ENCODE measurements at regions not wholly inside any gene's neighbourhood (a gene's known extent, or its start where the extent isn't known, plus 50 kb on each side); places are given as distances from the start of the nearest gene placed in this dataset.

- H3K27ac Mint-ChIP-seq = no peak overlapping the region
- H3K27me3 Mint-ChIP-seq (ENCODE audit: low read depth in 3 of 3) = peaks cover 0 to 7% (median 0%) of the 10 kb centered on the region in 3 donors
- H3K9me3 Mint-ChIP-seq = peaks cover 0 to 3% (median 2%) of the 10 kb centered on the region in 6 donors
- DNase-seq = no peak
- no peaks in the 10 kb centered on the region for H3K4me1 Mint-ChIP-seq
- H3K36me3 Mint-ChIP-seq = no peaks in the 10 kb centered on the region
- H3K4me3 Mint-ChIP-seq = no peak overlapping the region
Observed at GRCh38 chr16:55242667-55243066, 81.3 kb upstream of the IRX6 start.

- Mint-ChIP-seq H3K4me3 (no peak overlapping the region), H3K9me3 (peaks cover 0 to 2% (median 0%) of the 10 kb centered on the region in 6 donors), H3K36me3 (no peaks in the 10 kb centered on the region), H3K4me1 (no peaks in the 10 kb centered on the region), H3K27ac (no peak overlapping the region), H3K27me3 (ENCODE audit: low read depth in 3 of 3) (peaks cover 2 to 5% (median 2%) of the 10 kb centered on the region in 3 donors)
- no peak for DNase-seq
Observed at GRCh38 chr16:55248058-55248457, 75.9 kb upstream of the IRX6 start.

- DNase-seq = no peak
- Mint-ChIP-seq H3K9me3 (peaks cover 0 to 2% (median 0%) of the 10 kb centered on the region in 6 donors), H3K4me1 (no peaks in the 10 kb centered on the region), H3K36me3 (no peaks in the 10 kb centered on the region), H3K27me3 (ENCODE audit: low read depth in 3 of 3) (peaks cover 2 to 5% (median 2%) of the 10 kb centered on the region in 3 donors), H3K4me3 (no peak overlapping the region), H3K27ac (no peak overlapping the region)
Observed at GRCh38 chr16:55248494-55248893, 75.5 kb upstream of the IRX6 start.

DNA sequence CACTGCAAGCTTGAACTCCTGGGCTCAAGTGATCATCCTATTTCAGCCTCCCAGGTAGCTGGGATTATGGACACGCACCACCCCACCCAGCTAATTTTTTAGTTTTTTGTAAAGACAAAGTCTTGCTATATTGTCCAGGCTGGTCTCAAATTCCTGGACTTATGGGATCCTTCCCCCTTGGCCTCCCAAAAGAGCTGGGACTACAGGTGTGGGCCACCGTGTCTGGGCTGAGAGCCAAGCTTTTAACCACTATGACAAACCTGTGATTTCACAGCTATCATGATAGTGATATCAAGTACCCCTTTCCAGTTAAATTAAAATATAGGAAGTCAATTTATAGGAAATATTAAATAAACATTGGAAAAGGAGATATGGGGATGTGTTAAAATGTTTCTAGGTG is 74.6 kb upstream of the IRX6 start:
- Mint-ChIP-seq H3K27me3 (ENCODE audit: low read depth in 3 of 3) (peaks cover 2 to 5% (median 2%) of the 10 kb centered on the region in 3 donors), H3K27ac (no peak overlapping the region), H3K4me3 (no peak overlapping the region), H3K36me3 (no peaks in the 10 kb centered on the region), H3K4me1 (no peaks in the 10 kb centered on the region), H3K9me3 (no peaks in the 10 kb centered on the region)
- no peak for DNase-seq

DNA sequence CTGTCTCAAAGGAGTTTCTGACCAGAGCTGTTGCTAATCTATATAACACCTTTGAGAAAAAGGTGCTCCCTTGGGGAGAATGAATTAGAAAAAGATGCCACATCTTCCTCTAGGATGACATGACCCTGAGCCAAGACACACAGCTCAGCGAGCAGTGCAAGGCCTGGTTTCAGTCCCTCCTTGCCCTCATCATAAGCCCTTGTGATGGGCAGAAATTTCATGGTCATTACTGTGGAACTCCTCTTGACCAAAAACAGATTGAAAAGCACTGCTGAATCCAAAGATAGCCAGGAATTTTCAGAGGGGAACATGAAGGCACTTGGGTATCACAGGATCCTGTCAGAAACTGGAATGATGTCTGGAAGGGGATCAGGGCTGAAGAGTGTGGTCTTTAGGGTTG is 74.1 kb upstream of the IRX6 start:
- DNase-seq = no peak
- Mint-ChIP-seq H3K4me1 (no peaks in the 10 kb centered on the region), H3K4me3 (no peak overlapping the region), H3K27ac (no peak overlapping the region), H3K27me3 (ENCODE audit: low read depth in 3 of 3) (peaks cover 2 to 5% (median 2%) of the 10 kb centered on the region in 3 donors), H3K9me3 (no peaks in the 10 kb centered on the region), H3K36me3 (no peaks in the 10 kb centered on the region)

- Mint-ChIP-seq H3K4me3 (no peak overlapping the region), H3K9me3 (no peaks in the 10 kb centered on the region), H3K27ac (no peak overlapping the region), H3K27me3 (ENCODE audit: low read depth in 3 of 3) (peaks cover 2% of the 10 kb centered on the region in 3 donors), H3K36me3 (no peaks in the 10 kb centered on the region), H3K4me1 (no peaks in the 10 kb centered on the region)
- no peak for DNase-seq
Observed at GRCh38 chr16:55250701-55251100, 73.3 kb upstream of the IRX6 start.

DNA sequence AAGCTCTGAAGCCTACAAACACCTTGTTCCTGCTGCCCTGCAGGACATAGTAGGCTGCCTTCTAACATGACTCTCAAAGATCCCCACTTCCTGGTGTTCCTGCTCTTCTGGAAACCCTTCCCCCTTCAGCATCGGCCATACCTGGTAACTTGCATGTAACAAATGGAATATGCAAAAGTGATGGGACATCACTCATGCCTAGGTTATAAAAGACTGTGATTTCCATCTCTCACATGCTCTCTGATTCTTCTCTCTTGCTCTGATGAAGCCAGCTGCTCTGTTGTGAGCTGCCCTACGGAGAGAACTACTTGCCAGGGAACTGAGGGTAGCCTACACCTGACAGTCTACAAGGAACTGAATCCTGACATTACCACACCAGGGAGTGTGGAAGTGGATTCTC is 72.9 kb upstream of the IRX6 start:
- no peak for DNase-seq
- Mint-ChIP-seq H3K27me3 (ENCODE audit: low read depth in 3 of 3) (peaks cover 2% of the 10 kb centered on the region in 3 donors), H3K4me3 (no peak overlapping the region), H3K27ac (no peak overlapping the region), H3K9me3 (no peaks in the 10 kb centered on the region), H3K36me3 (no peaks in the 10 kb centered on the region), H3K4me1 (no peaks in the 10 kb centered on the region)

- no peaks in the 10 kb centered on the region for H3K4me1 Mint-ChIP-seq
- no peaks in the 10 kb centered on the region for H3K36me3 Mint-ChIP-seq
- H3K4me3 Mint-ChIP-seq = no peak overlapping the region
- no peak for DNase-seq
- no peak overlapping the region for H3K27ac Mint-ChIP-seq
- peaks cover 0 to 4% (median 2%) of the 10 kb centered on the region in 3 donors for H3K27me3 Mint-ChIP-seq (ENCODE audit: low read depth in 3 of 3)
- H3K9me3 Mint-ChIP-seq = no peaks in the 10 kb centered on the region
Observed at GRCh38 chr16:55252577-55252976, 71.4 kb upstream of the IRX6 start.

DNA sequence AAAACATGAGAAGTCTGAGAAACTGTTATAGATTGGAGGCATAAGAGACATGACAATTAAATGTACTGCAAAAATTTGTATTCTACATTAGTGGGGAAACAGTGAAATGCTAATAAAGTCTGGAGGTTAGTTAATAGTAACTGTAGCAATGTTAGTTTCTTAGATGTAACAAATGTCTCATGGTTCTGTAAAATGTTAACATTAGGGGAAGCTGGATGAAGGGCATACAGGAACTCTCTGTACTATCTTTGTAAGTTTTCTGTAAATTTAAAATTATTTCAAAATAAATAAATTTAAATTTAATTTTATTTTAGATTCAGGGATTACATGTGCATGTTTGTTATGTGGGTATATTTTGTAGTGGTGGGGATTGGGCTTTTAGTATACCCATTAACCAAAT is 70.0 kb upstream of the IRX6 start:
- Mint-ChIP-seq H3K9me3 (no peaks in the 10 kb centered on the region), H3K36me3 (no peaks in the 10 kb centered on the region), H3K27me3 (ENCODE audit: low read depth in 3 of 3) (peaks cover 0 to 4% (median 2%) of the 10 kb centered on the region in 3 donors), H3K4me1 (no peaks in the 10 kb centered on the region), H3K4me3 (no peak overlapping the region), H3K27ac (no peak overlapping the region)
- no peak for DNase-seq

GRCh38 chr16:55255733-55256282 is 68.2 kb upstream of the IRX6 start:
- no peak for DNase-seq

DNA sequence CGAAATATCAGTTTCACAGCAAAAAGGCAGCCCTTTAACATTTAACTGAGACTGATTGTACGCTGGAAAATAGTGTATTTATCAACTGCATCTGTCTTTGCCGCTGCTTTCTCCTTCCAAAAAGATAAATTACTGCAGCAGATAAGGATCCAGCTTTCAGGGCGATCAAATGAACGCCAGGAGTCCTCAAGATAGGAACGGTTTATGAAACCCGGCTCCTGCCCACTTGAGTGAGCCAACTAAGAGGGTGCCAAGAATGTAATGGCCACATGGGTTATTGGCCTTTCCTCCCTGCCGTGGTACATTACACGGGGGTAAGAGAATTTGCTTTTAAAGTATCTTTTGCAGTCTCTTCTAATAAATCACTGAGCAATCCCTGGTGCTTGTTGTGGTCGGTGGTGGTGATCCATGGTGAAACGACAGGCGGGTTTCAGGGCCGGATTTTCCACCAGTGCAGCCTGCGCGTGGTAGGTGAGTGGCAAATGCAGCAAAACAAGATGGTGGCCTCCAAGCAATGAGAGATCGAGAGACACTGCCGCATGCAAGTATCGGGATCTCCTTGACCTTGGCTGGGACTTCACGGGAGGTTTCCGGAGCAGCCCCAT is 67.5 kb upstream of the IRX6 start:
- Mint-ChIP-seq H3K36me3 (no peaks in the 10 kb centered on the region), H3K27me3 (ENCODE audit: low read depth in 3 of 3) (peaks cover 0 to 4% (median 2%) of the 10 kb centered on the region in 3 donors), H3K4me3 (no peak overlapping the region), H3K4me1 (no peaks in the 10 kb centered on the region), H3K9me3 (no peaks in the 10 kb centered on the region), H3K27ac (no peak overlapping the region)
- DNase-seq = no peak

More at GRCh38 chr16:55255733-55256282, 68.2 kb upstream of the IRX6 start:
- no peaks in the 10 kb centered on the region for H3K9me3 Mint-ChIP-seq
- no peak overlapping the region for H3K4me3 Mint-ChIP-seq
- peaks cover 0 to 4% (median under 1%) of the 10 kb centered on the region in 3 donors for H3K27me3 Mint-ChIP-seq (ENCODE audit: low read depth in 3 of 3)
- no peak overlapping the region for H3K27ac Mint-ChIP-seq
- no peaks in the 10 kb centered on the region for H3K36me3 Mint-ChIP-seq
- H3K4me1 Mint-ChIP-seq = no peaks in the 10 kb centered on the region

- Mint-ChIP-seq H3K36me3 (no peaks in the 10 kb centered on the region), H3K4me3 (no peak overlapping the region)
Observed at GRCh38 chr16:55257966-55258613, 65.9 kb upstream of the IRX6 start.

DNA sequence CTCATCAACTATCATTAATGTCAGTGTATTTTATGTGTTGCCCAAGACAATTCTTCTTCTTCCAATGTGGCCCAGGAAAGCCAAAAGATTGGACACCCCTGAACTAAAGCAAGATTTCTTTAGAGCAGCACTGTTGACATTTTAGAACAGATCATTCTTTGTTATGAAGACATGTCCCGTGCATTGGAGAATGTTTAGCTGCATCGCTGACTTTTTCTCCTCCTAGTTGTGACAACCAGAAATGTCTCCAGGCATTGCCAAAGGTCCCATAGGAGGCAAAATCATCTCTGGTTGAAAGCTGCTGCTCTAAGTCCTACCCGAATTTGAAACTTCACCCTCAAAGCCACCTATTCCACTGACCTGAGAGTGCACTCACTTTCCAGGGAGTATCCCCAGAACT is 62.7 kb upstream of the IRX6 start:
- Mint-ChIP-seq H3K9me3 (no peaks in the 10 kb centered on the region), H3K4me3 (no peak overlapping the region), H3K36me3 (no peaks in the 10 kb centered on the region), H3K27ac (no peak overlapping the region), H3K4me1 (no peaks in the 10 kb centered on the region), H3K27me3 (ENCODE audit: low read depth in 3 of 3) (peaks cover 0 to 2% (median 2%) of the 10 kb centered on the region in 3 donors)
- DNase-seq = no peak

More at GRCh38 chr16:55257966-55258613, 65.9 kb upstream of the IRX6 start:
- H3K9me3 Mint-ChIP-seq = no peaks in the 10 kb centered on the region
- DNase-seq = no peak
- H3K4me1 Mint-ChIP-seq = no peaks in the 10 kb centered on the region
- peaks cover 0 to 4% (median 2%) of the 10 kb centered on the region in 3 donors for H3K27me3 Mint-ChIP-seq (ENCODE audit: low read depth in 3 of 3)
- H3K27ac Mint-ChIP-seq = no peak overlapping the region

Measured in immature natural killer cell (primary cell).